Smooth muscle cell (in vitro differentiated cells): ENCODE measurements at regions not wholly inside any gene's neighbourhood (a gene's known extent, or its start where the extent isn't known, plus 50 kb on each side); places are given as distances from the start of the nearest gene placed in this dataset.

Experiments used
- DNase-seq: peaks from one replicate; lab custom pipeline; 2025; ENCODE audit not compliant: unreplicated experiment; lab: John Stamatoyannopoulos, UW
- H2AFZ ChIP-seq: fragments of 200-600 bp; sonication (generic); 2 replicates; pipeline ENCODE4 v1.6.0; 2016; ENCODE audit warnings: antibody characterized with exemption, low read depth, mild to moderate bottlenecking
- H3F3A ChIP-seq: fragments of 200-600 bp; sonication (generic); 2 replicates; pipeline ENCODE4 v1.6.0; 2017; ENCODE audit warnings: antibody characterized with exemption, low read depth
- H3K27ac ChIP-seq: fragments of 200-600 bp; sonication (generic); 2 replicates; pipeline ENCODE4 v1.5.1; 2016; ENCODE audit warnings: low read depth, mild to moderate bottlenecking
- H3K27me3 ChIP-seq: fragments of 200-600 bp; sonication (generic); 2 replicates; pipeline ENCODE4 v1.6.1; 2016; ENCODE audit warnings: low read depth, mild to moderate bottlenecking
- H3K36me3 ChIP-seq: fragments of 200-600 bp; sonication (generic); 2 replicates; pipeline ENCODE4 v1.5.1; 2016; ENCODE audit warnings: low read depth
- H3K4me1 ChIP-seq: fragments of 200-600 bp; sonication (generic); 2 replicates; pipeline ENCODE4 v1.5.1; 2016; ENCODE audit warnings: low read depth
- H3K4me2 ChIP-seq: fragments of 200-600 bp; sonication (generic); 2 replicates; pipeline ENCODE4 v1.6.0; 2016; ENCODE audit warnings: mild to moderate bottlenecking
- H3K4me3 ChIP-seq: fragments of 200-600 bp; sonication (generic); 2 replicates; pipeline ENCODE4 v1.5.1; 2016; ENCODE audit warnings: mild to moderate bottlenecking
- H3K79me2 ChIP-seq: fragments of 200-600 bp; sonication (generic); 2 replicates; pipeline ENCODE4 v1.6.0; 2016; ENCODE audit warnings: low read depth, mild to moderate bottlenecking
- H3K9ac ChIP-seq: fragments of 200-600 bp; sonication (generic); 2 replicates; pipeline ENCODE4 v1.6.0; 2016; ENCODE audit warnings: low read depth
- H3K9me3 ChIP-seq: fragments of 200-600 bp; sonication (generic); replicated peaks from 2 replicates; pipeline ENCODE4 v1.5.1; 2016; ENCODE audit warnings: low read depth
- H4K20me1 ChIP-seq: fragments of 200-600 bp; sonication (generic); 2 replicates; pipeline ENCODE4 v1.6.0; 2016; ENCODE audit warnings: low read depth
- CTCF ChIP-seq: fragments of 200-600 bp; sonication (generic); IDR thresholded peaks from 2 replicates; pipeline ENCODE4 v1.5.1; 2017; ENCODE audit warnings: borderline replicate concordance, mild to moderate bottlenecking, antibody characterized with exemption; ENCODE audit not compliant: insufficient read depth, poor library complexity, severe bottlenecking
- WGBS: methylation state at CpG from one replicate; pipeline ENCODE4 v1.1.7; 2016; ENCODE audit warnings: low lambda C conversion rate; 5-methylcytosine and 5-hydroxymethylcytosine counted together

- H2AFZ ChIP-seq = no peak overlapping the region
- no peak for TF ChIP-seq CTCF
- no peak overlapping the region for H3K9ac ChIP-seq
- no peaks in the 10 kb centered on the region for H3K36me3 ChIP-seq
- no peaks in the 10 kb centered on the region for H4K20me1 ChIP-seq
- no peak for DNase-seq
- H3K27ac ChIP-seq = no peak overlapping the region
- no peaks in the 10 kb centered on the region for H3K79me2 ChIP-seq
- H3F3A ChIP-seq = no peaks in the 10 kb centered on the region
- no peak overlapping the region for H3K4me2 ChIP-seq
- no peaks in the 10 kb centered on the region for H3K27me3 ChIP-seq
- WGBS = 84% methylated on average over 10 of the region's 10 CpGs
- no peak overlapping the region for H3K4me3 ChIP-seq
- H3K9me3 ChIP-seq = no peaks in the 10 kb centered on the region
- no peaks in the 10 kb centered on the region for H3K4me1 ChIP-seq
These were observed 1282.4 kb upstream of the ADGRB3 start for GRCh38 chr6:67352717-67353116.

GRCh38 chr6:67350729-67351128 lies 1284.4 kb upstream of the ADGRB3 start:
- Histone ChIP-seq H3K27ac (no peak overlapping the region), H3K4me2 (no peak overlapping the region), H3K4me1 (no peaks in the 10 kb centered on the region), H3K4me3 (no peak overlapping the region), H3K9me3 (no peaks in the 10 kb centered on the region), H3K9ac (no peak overlapping the region), H3K27me3 (no peaks in the 10 kb centered on the region), H3K79me2 (no peaks in the 10 kb centered on the region), H2AFZ (no peak overlapping the region), H3K36me3 (no peaks in the 10 kb centered on the region), H3F3A (no peaks in the 10 kb centered on the region), H4K20me1 (no peaks in the 10 kb centered on the region)
- WGBS = 89% methylated on average over 4 of the region's 4 CpGs
- no peak for TF ChIP-seq CTCF
- DNase-seq = no peak

GRCh38 chr6:67345946-67346345 lies 1289.1 kb upstream of the ADGRB3 start:
- H3K4me3 ChIP-seq = no peak overlapping the region
- 85% methylated on average over 7 of the region's 7 CpGs for WGBS
- no peaks in the 10 kb centered on the region for H3F3A ChIP-seq
- no peak overlapping the region for H2AFZ ChIP-seq
- no peak overlapping the region for H3K4me2 ChIP-seq
- H3K9ac ChIP-seq = no peak overlapping the region
- no peaks in the 10 kb centered on the region for H3K79me2 ChIP-seq
- no peak for DNase-seq
- H4K20me1 ChIP-seq = no peaks in the 10 kb centered on the region
- no peak for TF ChIP-seq CTCF
- no peaks in the 10 kb centered on the region for H3K4me1 ChIP-seq
- no peaks in the 10 kb centered on the region for H3K9me3 ChIP-seq
- H3K27me3 ChIP-seq = no peaks in the 10 kb centered on the region
- H3K27ac ChIP-seq = no peak overlapping the region
- no peaks in the 10 kb centered on the region for H3K36me3 ChIP-seq

- Histone ChIP-seq H4K20me1 (no peaks in the 10 kb centered on the region), H3K9me3 (no peaks in the 10 kb centered on the region), H3K9ac (no peak overlapping the region), H3K4me1 (no peaks in the 10 kb centered on the region), H3K36me3 (no peaks in the 10 kb centered on the region), H3K4me3 (no peak overlapping the region), H2AFZ (no peak overlapping the region), H3F3A (no peaks in the 10 kb centered on the region), H3K4me2 (no peak overlapping the region), H3K79me2 (no peaks in the 10 kb centered on the region), H3K27me3 (no peaks in the 10 kb centered on the region), H3K27ac (no peak overlapping the region)
- TF ChIP-seq CTCF = no peak
- no peak for DNase-seq
- 55% methylated on average over 3 of the region's 3 CpGs for WGBS
These were observed 1299.1 kb upstream of the ADGRB3 start for GRCh38 chr6:67336014-67336413.
